ENCODE measurements at regions not wholly inside any gene's neighbourhood (a gene's known extent, or its start where the extent isn't known, plus 50 kb on each side); places are given as distances from the start of the nearest gene placed in this dataset.
"Not testable (repeated sequence)": the region's sequence is repeated elsewhere in the genome, so short reads cannot be mapped to it uniquely, and the experiment has no call there.

DNA sequence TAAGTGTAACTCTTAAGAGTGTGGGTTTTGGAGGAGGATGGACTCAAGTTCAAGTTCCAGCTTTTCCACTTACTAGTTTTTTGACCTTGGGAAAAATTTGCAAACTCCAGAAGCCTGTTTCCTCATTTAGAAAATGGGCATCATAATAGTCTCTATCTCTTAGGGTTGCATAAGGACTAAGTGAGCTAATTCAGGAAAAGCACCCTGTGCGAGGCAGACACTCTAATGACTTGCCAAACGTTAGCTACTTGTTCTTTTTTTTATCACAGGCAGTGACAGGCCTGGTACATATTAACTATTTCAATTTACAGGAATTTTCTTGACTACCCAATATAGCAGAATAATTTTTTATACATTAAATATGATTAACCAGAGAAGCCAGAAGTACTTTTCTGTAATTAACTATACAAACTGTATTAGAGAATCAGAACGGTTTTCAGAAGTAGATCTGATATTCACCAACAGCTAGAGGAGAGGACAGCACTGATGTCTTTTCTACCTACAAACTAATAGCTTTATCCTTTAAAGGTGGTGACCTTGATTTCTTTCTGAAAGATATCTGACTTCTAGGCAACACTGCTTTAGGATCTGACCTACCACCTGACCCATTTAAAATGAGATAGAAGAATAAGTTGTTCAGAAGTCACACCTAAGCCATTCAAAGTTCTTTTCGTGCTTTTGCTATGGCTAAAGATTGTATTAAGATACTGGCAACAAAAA lies 139.6 kb upstream of the HAND2 start:
- no peak overlapping the region for H3K27ac Mint-ChIP-seq
- POLR2A ChIA-PET: no interaction called here

DNA sequence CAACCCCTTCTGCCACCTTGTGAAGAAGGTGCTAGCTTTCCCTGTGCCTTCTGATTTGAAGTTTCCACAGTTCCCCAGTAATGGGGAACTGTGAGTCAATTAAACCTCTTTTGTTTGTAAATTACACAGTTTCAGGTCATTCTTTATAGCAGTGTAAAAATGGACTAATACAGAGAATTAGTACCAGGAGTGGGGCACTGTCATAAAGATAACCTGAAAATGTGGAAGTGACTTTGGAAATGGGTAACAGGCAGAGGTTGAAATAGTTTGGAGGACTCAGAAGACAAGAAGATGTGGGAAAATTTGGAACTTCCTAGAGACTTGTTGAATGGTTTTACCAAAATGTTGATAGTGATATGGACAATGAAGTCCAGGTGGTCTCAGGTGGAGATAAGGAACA lies 131.0 kb upstream of the HAND2 start:
- POLR2A ChIA-PET: no interaction called here
- Mint-ChIP-seq H3K4me3 (no peak overlapping the region), H3K9me3 (no peaks in the 10 kb centered on the region), H3K27me3 (no peaks in the 10 kb centered on the region), H3K4me1 (no peaks in the 10 kb centered on the region), H3K36me3 (no peaks in the 10 kb centered on the region), H3K27ac (no peak overlapping the region)
- DNase-seq (no peak), ATAC-seq (ENCODE audit: low read depth) (no peak)

More for the DNA sequence above, 139.6 kb upstream of the HAND2 start:
- H3K36me3 Mint-ChIP-seq: no peaks in the 10 kb centered on the region
- H3K4me1 Mint-ChIP-seq: no peaks in the 10 kb centered on the region
- H3K27me3 Mint-ChIP-seq: no peaks in the 10 kb centered on the region
- ATAC-seq (ENCODE audit: low read depth) (no peak), DNase-seq (no peak)
- no peaks in the 10 kb centered on the region for H3K9me3 Mint-ChIP-seq
- no peak overlapping the region for H3K4me3 Mint-ChIP-seq

DNA sequence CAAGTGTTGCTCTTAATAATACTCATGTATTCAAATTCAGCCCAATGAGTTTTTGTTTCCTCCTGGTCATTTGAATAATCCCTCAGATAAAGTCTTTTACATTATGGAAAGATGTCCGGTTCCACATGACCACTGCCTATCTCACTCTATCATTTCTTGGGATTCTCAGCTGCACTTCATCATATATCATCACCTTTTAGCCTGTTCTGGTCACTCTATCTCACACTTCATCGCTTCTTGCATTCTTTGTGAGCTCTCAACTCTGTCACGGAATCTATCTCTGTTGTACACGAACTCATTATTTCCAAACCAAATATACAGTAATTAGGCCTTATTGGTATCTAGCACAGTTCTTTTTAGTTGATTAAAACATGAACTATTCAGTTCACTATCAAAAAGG lies 126.9 kb upstream of the HAND2 start:
- DNase-seq (no peak), ATAC-seq (ENCODE audit: low read depth) (no peak)
- no peak overlapping the region for H3K4me3 Mint-ChIP-seq
- H3K27ac Mint-ChIP-seq: no peak overlapping the region
- no peaks in the 10 kb centered on the region for H3K4me1 Mint-ChIP-seq
- H3K27me3 Mint-ChIP-seq: no peaks in the 10 kb centered on the region
- H3K9me3 Mint-ChIP-seq: no peaks in the 10 kb centered on the region
- POLR2A ChIA-PET: no interaction called here
- no peaks in the 10 kb centered on the region for H3K36me3 Mint-ChIP-seq

GRCh38 chr4:173652283-173652931 lies 122.4 kb upstream of the HAND2 start:
- H3K27me3 Mint-ChIP-seq: no peaks in the 10 kb centered on the region
- POLR2A ChIA-PET: no interaction called here
- ATAC-seq (ENCODE audit: low read depth) (no peak), DNase-seq (no peak)
- no peaks in the 10 kb centered on the region for H3K36me3 Mint-ChIP-seq
- H3K4me3 Mint-ChIP-seq: no peak overlapping the region
- H3K4me1 Mint-ChIP-seq: no peaks in the 10 kb centered on the region
- no peak overlapping the region for H3K27ac Mint-ChIP-seq
- H3K9me3 Mint-ChIP-seq: no peaks in the 10 kb centered on the region

GRCh38 chr4:173651651-173652282 lies 121.7 kb upstream of the HAND2 start:
- no peak for ATAC-seq (ENCODE audit: low read depth)
- Mint-ChIP-seq H3K27me3 (no peaks in the 10 kb centered on the region), H3K27ac (no peak overlapping the region), H3K4me3 (no peak overlapping the region), H3K36me3 (no peaks in the 10 kb centered on the region), H3K4me1 (no peaks in the 10 kb centered on the region), H3K9me3 (no peaks in the 10 kb centered on the region)
- DNase-seq: no peak
- POLR2A ChIA-PET: no interaction called here

- no peaks in the 10 kb centered on the region for H3K9me3 Mint-ChIP-seq
- ATAC-seq (ENCODE audit: low read depth): no peak
- no peak for DNase-seq
- no peaks in the 10 kb centered on the region for H3K27me3 Mint-ChIP-seq
- POLR2A ChIA-PET: no interaction called here
- no peak overlapping the region for H3K4me3 Mint-ChIP-seq
- H3K4me1 Mint-ChIP-seq: no peaks in the 10 kb centered on the region
- no peaks in the 10 kb centered on the region for H3K36me3 Mint-ChIP-seq
- no peak overlapping the region for H3K27ac Mint-ChIP-seq
Measured at GRCh38 chr4:173647902-173648301, 117.9 kb upstream of the HAND2 start.

- no peak overlapping the region for H3K27ac Mint-ChIP-seq
- H3K27me3 Mint-ChIP-seq: no peaks in the 10 kb centered on the region
- DNase-seq (no peak), ATAC-seq (ENCODE audit: low read depth) (no peak)
- H3K9me3 Mint-ChIP-seq: peaks cover 3% of the 10 kb centered on the region
- POLR2A ChIA-PET: no interaction called here
- H3K36me3 Mint-ChIP-seq: no peaks in the 10 kb centered on the region
- no peak overlapping the region for H3K4me3 Mint-ChIP-seq
- no peaks in the 10 kb centered on the region for H3K4me1 Mint-ChIP-seq
Measured at GRCh38 chr4:173642509-173642908, 112.5 kb upstream of the HAND2 start.

DNA sequence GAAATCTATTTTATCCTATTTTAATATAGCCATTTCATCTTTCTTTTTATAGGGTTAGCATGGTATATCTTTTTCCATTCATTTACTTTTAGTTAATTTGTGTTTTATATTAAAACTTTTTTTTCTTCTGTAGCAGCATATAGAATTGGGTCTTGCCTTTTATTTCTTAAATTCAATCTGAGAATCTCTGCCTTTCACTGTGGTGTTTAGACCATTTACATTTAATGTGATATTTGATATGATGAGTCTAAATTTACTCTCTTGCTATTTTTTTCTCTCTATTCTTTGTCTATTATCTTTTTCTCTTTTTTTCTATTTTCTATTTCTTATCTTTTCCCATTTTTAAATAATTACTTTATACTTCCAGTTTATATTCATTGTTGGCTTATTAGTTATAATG lies 105.4 kb upstream of the HAND2 start:
- no peak for DNase-seq
- no peak overlapping the region for H3K4me3 Mint-ChIP-seq
- ATAC-seq (ENCODE audit: low read depth): no peak
- no peaks in the 10 kb centered on the region for H3K4me1 Mint-ChIP-seq
- POLR2A ChIA-PET: no interaction called here
- H3K36me3 Mint-ChIP-seq: no peaks in the 10 kb centered on the region
- no peaks in the 10 kb centered on the region for H3K27me3 Mint-ChIP-seq
- peaks cover 7% of the 10 kb centered on the region for H3K9me3 Mint-ChIP-seq
- no peak overlapping the region for H3K27ac Mint-ChIP-seq

DNA sequence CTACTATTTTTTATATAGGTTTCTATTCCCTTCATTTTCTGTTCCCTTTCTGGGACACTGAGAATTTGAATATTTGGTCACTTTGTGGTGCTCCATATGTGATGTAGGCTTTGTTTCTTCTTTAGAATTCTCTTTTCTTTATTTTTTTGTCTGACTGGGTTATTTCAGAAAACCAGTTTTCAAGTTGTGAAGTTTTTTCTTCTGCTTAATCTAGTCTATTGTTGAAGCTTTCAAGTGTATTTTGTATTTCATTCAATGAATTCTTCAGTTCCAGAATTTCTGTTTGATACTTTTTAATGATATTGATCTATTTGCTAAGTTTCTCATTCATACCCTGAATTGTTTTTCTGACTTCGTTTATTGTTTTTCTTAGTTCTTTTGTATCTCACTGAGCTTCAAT lies 96.2 kb upstream of the HAND2 start:
- Mint-ChIP-seq H3K36me3 (no peaks in the 10 kb centered on the region), H3K4me3 (no peak overlapping the region), H3K9me3 (peaks cover 10% of the 10 kb centered on the region), H3K27me3 (no peaks in the 10 kb centered on the region), H3K27ac (no peak overlapping the region), H3K4me1 (no peaks in the 10 kb centered on the region)
- POLR2A ChIA-PET: no interaction called here
- ATAC-seq (ENCODE audit: low read depth) (no peak), DNase-seq (no peak)

- DNase-seq; H3K27me3 Mint-ChIP-seq; H3K4me3 Mint-ChIP-seq; ATAC-seq (ENCODE audit: low read depth); POLR2A ChIA-PET; H3K36me3 Mint-ChIP-seq; H3K4me1 Mint-ChIP-seq; H3K27ac Mint-ChIP-seq: not testable (repeated sequence)
- H3K9me3 Mint-ChIP-seq: peaks cover 13% of the 10 kb centered on the region
Measured at GRCh38 chr4:173618648-173619047, 88.6 kb upstream of the HAND2 start.

DNA sequence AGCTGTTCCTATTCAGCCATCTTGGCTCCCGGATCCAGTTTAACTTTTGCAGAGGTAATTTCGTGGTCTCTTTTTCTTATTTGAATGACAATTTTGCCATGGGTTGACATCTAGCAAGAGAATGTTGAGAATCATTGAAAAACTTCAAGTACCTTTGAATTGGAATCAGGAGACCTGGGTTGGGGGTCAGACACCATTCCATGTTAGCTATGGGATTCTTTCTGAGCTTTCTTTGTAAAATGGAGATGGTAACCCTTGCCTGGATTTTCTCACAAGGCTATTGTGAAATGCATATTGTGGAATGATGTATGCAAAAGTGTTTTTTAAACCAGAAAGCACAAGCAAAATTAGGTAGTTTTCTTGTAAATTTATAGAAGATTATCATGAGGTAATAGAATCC lies 79.1 kb upstream of the HAND2 start:
- DNase-seq (no peak), ATAC-seq (ENCODE audit: low read depth) (no peak)
- H3K9me3 Mint-ChIP-seq: peaks cover 4% of the 10 kb centered on the region
- H3K4me3 Mint-ChIP-seq: no peak overlapping the region
- H3K27me3 Mint-ChIP-seq: no peaks in the 10 kb centered on the region
- no peaks in the 10 kb centered on the region for H3K4me1 Mint-ChIP-seq
- no peak overlapping the region for H3K27ac Mint-ChIP-seq
- no peaks in the 10 kb centered on the region for H3K36me3 Mint-ChIP-seq
- POLR2A ChIA-PET: no interaction called here

- POLR2A ChIA-PET; H3K36me3 Mint-ChIP-seq; DNase-seq; H3K27me3 Mint-ChIP-seq; H3K4me1 Mint-ChIP-seq; H3K27ac Mint-ChIP-seq; H3K9me3 Mint-ChIP-seq; ATAC-seq (ENCODE audit: low read depth); H3K4me3 Mint-ChIP-seq: not testable (repeated sequence)
Measured at GRCh38 chr4:173608632-173609031, 78.6 kb upstream of the HAND2 start.

DNA sequence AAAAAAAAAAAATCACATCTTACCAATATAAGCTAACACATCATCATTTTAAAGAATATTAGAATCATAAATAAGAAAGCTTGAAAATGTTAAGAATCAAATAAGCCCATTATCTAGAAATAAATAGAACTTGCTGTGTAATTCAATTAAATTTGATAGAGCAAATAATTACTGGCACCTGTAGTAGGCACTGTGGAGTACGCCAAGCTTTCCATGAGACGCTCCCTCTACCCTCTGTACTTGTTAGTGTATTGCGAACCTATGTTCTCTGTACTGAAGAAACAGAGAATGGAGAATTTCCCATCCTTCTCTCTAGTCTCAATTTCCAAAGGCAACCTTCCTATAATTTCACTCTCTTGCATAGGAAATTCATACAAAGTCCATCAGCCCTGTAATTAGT lies 61.7 kb upstream of the HAND2 start:
- ATAC-seq (ENCODE audit: low read depth) (no peak), DNase-seq (no peak)
- H3K27me3 Mint-ChIP-seq: no peaks in the 10 kb centered on the region
- H3K27ac Mint-ChIP-seq: no peak overlapping the region
- POLR2A ChIA-PET: no interaction called here
- no peaks in the 10 kb centered on the region for H3K9me3 Mint-ChIP-seq
- no peak overlapping the region for H3K4me3 Mint-ChIP-seq
- no peaks in the 10 kb centered on the region for H3K4me1 Mint-ChIP-seq
- no peaks in the 10 kb centered on the region for H3K36me3 Mint-ChIP-seq

- no peak for DNase-seq
- POLR2A ChIA-PET: no interaction called here
- Mint-ChIP-seq H3K27me3 (no peaks in the 10 kb centered on the region), H3K4me3 (no peak overlapping the region), H3K36me3 (no peaks in the 10 kb centered on the region), H3K9me3 (no peaks in the 10 kb centered on the region), H3K4me1 (no peaks in the 10 kb centered on the region), H3K27ac (no peak overlapping the region)
- ATAC-seq (ENCODE audit: low read depth): no peak
Measured at GRCh38 chr4:173590697-173591096, 60.7 kb upstream of the HAND2 start.
